Astrocyte of the spinal cord (primary cell): ENCODE measurements at regions not wholly inside any gene's neighbourhood (a gene's known extent, or its start where the extent isn't known, plus 50 kb on each side); places are given as distances from the start of the nearest gene placed in this dataset.

Experiments
- DNase-seq: peaks from one replicate; pipeline ENCODE4 v3.0.0; 2011; ENCODE audit warnings: low read depth, low spot score
- H3K4me3 ChIP-seq: 2 replicates; pipeline ENCODE4 v1.5.1; 2011; ENCODE audit warnings: low read depth, mild to moderate bottlenecking, low read length, moderate library complexity
- CTCF ChIP-seq: IDR thresholded peaks from 2 replicates; pipeline ENCODE4 v1.5.1; 2012; ENCODE audit warnings: low read depth, mild to moderate bottlenecking, low read length, inconsistent platforms
- in situ Hi-C: cut with HindIII; loops from 2 replicates; pipeline ENCODE4 v1.10.0; 2017; ENCODE audit warnings: low sequenced_read_pairs

GRCh38 chr7:18336626-18337025, 158.9 kb upstream of the HDAC9 start:
- no peak overlapping the region for H3K4me3 ChIP-seq
- DNase-seq, result no peak
- TF ChIP-seq CTCF, result no peak
- in situ Hi-C loops, result no loop called here

- no peak overlapping the region for H3K4me3 ChIP-seq
- DNase-seq, result no peak
- no peak for TF ChIP-seq CTCF
- in situ Hi-C loops, result no loop called here
Measured at GRCh38 chr7:18337048-18337809, 158.3 kb upstream of the HDAC9 start.

GRCh38 chr7:18338910-18339523, 156.5 kb upstream of the HDAC9 start:
- in situ Hi-C loops, result no loop called here
- no peak for DNase-seq
- no peak overlapping the region for H3K4me3 ChIP-seq
- TF ChIP-seq CTCF, result no peak

- in situ Hi-C loops, result no loop called here
- DNase-seq, result no peak
- no peak for TF ChIP-seq CTCF
- H3K4me3 ChIP-seq, result no peak overlapping the region
Measured at GRCh38 chr7:18341756-18342155, 153.8 kb upstream of the HDAC9 start.

- no peak overlapping the region for H3K4me3 ChIP-seq
- TF ChIP-seq CTCF, result no peak
- in situ Hi-C loops, result no loop called here
- DNase-seq, result no peak
Measured at GRCh38 chr7:18343047-18343446, 152.5 kb upstream of the HDAC9 start.

- TF ChIP-seq CTCF, result no peak
- in situ Hi-C loops, result no loop called here
- no peak overlapping the region for H3K4me3 ChIP-seq
- DNase-seq, result no peak
Measured at GRCh38 chr7:18344536-18344935, 151.0 kb upstream of the HDAC9 start.
